Kidney epithelial cell (primary cell): ENCODE measurements at regions not wholly inside any gene's neighbourhood (a gene's known extent, or its start where the extent isn't known, plus 50 kb on each side); places are given as distances from the start of the nearest gene placed in this dataset.

Experiments
- DNase-seq: peaks from one replicate; pipeline ENCODE4 v3.0.0-alpha.2; 2010; ENCODE audit warnings: low read depth
- H3K27me3 ChIP-seq: 2 replicates; pipeline ENCODE4 v1.6.0; 2011; ENCODE audit warnings: low read length; ENCODE audit not compliant: control insufficient read depth, insufficient read depth
- H3K36me3 ChIP-seq: 2 replicates; pipeline ENCODE4 v1.5.1; 2011; ENCODE audit warnings: low read length; ENCODE audit not compliant: control insufficient read depth, insufficient read depth
- H3K4me3 ChIP-seq: 2 replicates; pipeline ENCODE4 v1.5.1; 2011; ENCODE audit warnings: low read depth, mild to moderate bottlenecking, control low read depth, low read length
- TF ChIP-seq, protein P1 (sequence below): IDR thresholded peaks from 2 replicates; pipeline ENCODE4 v1.5.1; 2011; ENCODE audit warnings: mild to moderate bottlenecking, moderate library complexity, low read length, control low read depth, inconsistent platforms; ENCODE audit not compliant: insufficient read depth, poor library complexity, severe bottlenecking

DNA sequence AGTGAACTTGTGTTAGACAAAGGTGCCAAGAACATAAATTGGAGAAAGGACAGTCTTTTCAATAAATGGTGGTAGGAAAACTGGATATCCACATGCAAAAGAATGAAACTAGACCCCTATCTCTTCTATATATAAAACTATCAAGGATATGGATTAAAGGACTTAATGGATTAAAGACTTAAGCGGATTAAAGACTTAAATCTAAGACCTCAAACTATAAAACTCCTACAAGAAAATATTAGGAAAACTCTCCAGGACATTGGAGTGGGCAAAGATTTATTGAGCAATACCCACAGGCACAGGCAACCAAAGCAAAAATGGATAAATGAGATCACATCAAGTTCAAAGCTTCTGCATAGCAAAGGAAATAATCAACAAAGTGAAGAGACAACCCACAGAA, 242.9 kb upstream of the MEOX2 start:
- no peak for DNase-seq
- TF ChIP-seq, protein P1, sequence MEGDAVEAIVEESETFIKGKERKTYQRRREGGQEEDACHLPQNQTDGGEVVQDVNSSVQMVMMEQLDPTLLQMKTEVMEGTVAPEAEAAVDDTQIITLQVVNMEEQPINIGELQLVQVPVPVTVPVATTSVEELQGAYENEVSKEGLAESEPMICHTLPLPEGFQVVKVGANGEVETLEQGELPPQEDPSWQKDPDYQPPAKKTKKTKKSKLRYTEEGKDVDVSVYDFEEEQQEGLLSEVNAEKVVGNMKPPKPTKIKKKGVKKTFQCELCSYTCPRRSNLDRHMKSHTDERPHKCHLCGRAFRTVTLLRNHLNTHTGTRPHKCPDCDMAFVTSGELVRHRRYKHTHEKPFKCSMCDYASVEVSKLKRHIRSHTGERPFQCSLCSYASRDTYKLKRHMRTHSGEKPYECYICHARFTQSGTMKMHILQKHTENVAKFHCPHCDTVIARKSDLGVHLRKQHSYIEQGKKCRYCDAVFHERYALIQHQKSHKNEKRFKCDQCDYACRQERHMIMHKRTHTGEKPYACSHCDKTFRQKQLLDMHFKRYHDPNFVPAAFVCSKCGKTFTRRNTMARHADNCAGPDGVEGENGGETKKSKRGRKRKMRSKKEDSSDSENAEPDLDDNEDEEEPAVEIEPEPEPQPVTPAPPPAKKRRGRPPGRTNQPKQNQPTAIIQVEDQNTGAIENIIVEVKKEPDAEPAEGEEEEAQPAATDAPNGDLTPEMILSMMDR: no peak
- Histone ChIP-seq H3K27me3 (no peaks in the 10 kb centered on the region), H3K4me3 (no peak overlapping the region), H3K36me3 (no peaks in the 10 kb centered on the region)

DNA sequence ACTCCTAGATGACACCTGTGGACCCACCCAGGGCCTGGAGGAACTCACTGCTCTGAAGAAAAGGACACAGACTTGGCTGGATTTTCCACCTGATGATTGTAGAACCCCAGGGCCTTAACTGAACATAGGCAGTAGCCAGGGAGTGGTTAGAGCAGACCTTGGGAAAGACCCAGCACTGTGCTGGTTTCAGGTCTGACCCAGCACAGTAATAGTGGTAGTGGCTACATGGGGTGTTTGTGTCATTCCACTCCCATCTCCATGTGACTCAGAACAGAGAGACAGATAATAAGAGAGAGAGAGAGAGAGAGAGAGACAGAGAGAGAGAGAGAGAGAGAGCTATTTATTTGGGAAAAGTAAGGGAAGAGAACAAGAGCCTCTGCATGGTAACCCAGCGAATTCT, 239.1 kb upstream of the MEOX2 start:
- Histone ChIP-seq H3K36me3 (no peaks in the 10 kb centered on the region), H3K4me3 (no peak overlapping the region), H3K27me3 (no peaks in the 10 kb centered on the region)
- TF ChIP-seq, protein P1: no peak
- no peak for DNase-seq

DNA sequence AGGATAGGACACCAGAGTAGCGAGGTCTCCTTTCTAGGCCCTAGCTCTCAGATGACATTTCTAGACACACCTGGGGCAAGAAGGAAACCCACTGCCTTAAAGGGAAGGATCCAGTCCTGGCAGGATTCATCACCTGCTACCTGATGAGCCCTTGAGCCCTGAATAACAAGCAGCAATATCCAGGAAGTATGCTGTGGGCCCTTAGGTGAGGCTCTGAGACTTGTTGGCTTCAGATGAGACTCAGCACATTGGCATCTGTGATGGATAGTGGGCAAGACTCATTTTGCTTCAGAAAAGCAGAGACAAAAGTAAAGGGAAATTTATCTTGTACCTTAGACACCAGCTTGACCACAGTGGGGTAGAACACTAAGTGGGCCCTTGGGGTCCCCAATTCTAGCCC, 238.4 kb upstream of the MEOX2 start:
- no peaks in the 10 kb centered on the region for H3K36me3 ChIP-seq
- H3K27me3 ChIP-seq: no peaks in the 10 kb centered on the region
- DNase-seq: no peak
- H3K4me3 ChIP-seq: no peak overlapping the region
- TF ChIP-seq, protein P1: no peak

DNA sequence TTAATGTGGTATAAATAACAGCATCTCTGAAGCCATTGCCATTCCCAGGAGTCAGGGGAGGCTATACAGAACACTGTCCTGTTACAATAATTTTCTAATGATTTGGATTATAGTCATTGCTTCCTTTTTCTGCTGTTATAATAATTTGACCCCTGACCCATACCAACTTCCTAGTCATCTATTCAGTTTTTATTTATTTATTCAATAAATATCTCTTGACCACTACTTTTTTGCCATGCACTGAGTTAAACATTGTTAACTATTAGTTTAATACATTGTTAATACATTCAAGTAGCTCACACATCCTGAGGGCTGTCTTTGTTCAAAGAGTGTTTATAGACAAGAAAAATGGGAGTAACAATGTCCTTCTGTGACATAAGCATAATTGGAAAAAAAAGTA, 235.5 kb upstream of the MEOX2 start:
- TF ChIP-seq, protein P1: no peak

DNA sequence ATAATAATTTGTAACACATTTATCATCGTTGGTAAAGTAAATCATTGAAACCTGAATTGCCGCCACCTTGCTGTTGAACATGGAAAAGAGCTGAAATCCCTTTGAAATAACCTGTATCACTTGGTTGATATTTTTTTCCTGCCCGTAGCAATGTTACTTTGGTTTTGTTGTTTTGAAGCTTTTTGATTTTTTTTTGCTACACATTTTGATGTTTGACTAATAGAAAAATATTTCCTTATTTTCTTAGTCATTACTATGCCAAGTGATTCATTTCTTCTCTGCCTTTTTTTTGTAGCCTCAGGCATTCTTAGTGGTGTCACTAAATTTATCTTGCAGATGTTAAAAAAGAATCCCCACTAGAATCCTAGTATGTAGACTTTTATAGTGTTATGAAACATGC, 235.1 kb upstream of the MEOX2 start:
- TF ChIP-seq, protein P1: no peak
- no peak overlapping the region for H3K4me3 ChIP-seq
- no peak for DNase-seq
- no peaks in the 10 kb centered on the region for H3K36me3 ChIP-seq
- H3K27me3 ChIP-seq: no peaks in the 10 kb centered on the region

More for the DNA sequence above, 235.5 kb upstream of the MEOX2 start:
- DNase-seq: no peak
- Histone ChIP-seq H3K36me3 (no peaks in the 10 kb centered on the region), H3K27me3 (no peaks in the 10 kb centered on the region), H3K4me3 (no peak overlapping the region)

DNA sequence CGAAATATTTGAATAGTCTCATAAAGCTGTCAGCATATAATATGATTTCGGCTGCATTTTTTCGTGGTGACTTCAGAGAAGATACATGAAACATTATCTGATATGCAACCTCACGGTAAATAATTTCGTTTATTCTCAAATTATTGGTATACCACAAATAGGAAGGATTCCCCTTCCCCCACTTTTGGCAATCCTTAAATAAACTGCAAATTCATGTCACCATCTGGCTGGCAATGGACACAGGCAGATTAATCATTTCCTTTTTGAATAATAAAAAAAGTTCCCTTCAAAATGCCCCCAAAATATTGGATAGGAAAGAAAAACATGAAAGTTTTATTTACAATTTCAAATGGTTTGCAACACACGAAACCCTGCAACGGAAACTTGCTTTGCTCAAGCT, 234.5 kb upstream of the MEOX2 start:
- TF ChIP-seq, protein P1: no peak
- H3K36me3 ChIP-seq: no peaks in the 10 kb centered on the region
- no peak for DNase-seq
- no peak overlapping the region for H3K4me3 ChIP-seq
- H3K27me3 ChIP-seq: no peaks in the 10 kb centered on the region
